DND-41 (cell line): ENCODE measurements at regions not wholly inside any gene's neighbourhood (a gene's known extent, or its start where the extent isn't known, plus 50 kb on each side); places are given as distances from the start of the nearest gene placed in this dataset.

Experiments used
- ATAC-seq: fragments of 200-7000 bp; cut with Tn5 transposase; 3 replicates; pipeline ENCODE4 v1.9.1; 2021; ENCODE audit warnings: low read depth; ENCODE audit not compliant: insufficient read depth
- DNase-seq: peaks from one replicate; pipeline ENCODE4 v3.0.0-alpha.2; 2020
- H2AFZ ChIP-seq: 2 replicates; pipeline ENCODE4 v1.6.0; 2012; ENCODE audit warnings: low read depth, low read length
- H3K27ac ChIP-seq: 2 replicates; pipeline ENCODE4 v1.5.1; 2012; ENCODE audit warnings: low read length, inconsistent platforms
- H3K27me3 ChIP-seq: fragments of 200-600 bp; sonication (generic); 2 replicates; pipeline ENCODE4 v1.6.0; 2012; ENCODE audit warnings: low read length, mild to moderate bottlenecking, inconsistent platforms; ENCODE audit not compliant: insufficient read depth, poor library complexity
- H3K36me3 ChIP-seq: 2 replicates; pipeline ENCODE4 v1.5.1; 2012; ENCODE audit warnings: low read length, inconsistent platforms; ENCODE audit not compliant: insufficient read depth
- H3K4me1 ChIP-seq: 2 replicates; pipeline ENCODE4 v1.5.1; 2012; ENCODE audit warnings: mild to moderate bottlenecking, low read length; ENCODE audit not compliant: insufficient read depth
- H3K4me2 ChIP-seq: 2 replicates; pipeline ENCODE4 v1.6.0; 2012; ENCODE audit warnings: mild to moderate bottlenecking, moderate library complexity, low read length, inconsistent platforms; ENCODE audit not compliant: insufficient read depth
- H3K4me3 ChIP-seq, 2 experiments: fragments of 200-600 bp in 1 of 2; shearing (Covaris generic) in 1 of 2; 2 replicates each; pipeline ENCODE4 v1.5.1; 2012 to 2016; ENCODE audit warnings: inconsistent platforms in 2 of 2, low read length in 2 of 2, mild to moderate bottlenecking in 2 of 2, low read depth in 1 of 2, moderate library complexity in 1 of 2
- H3K79me2 ChIP-seq: 2 replicates; pipeline ENCODE4 v1.6.0; 2012; ENCODE audit warnings: low read length, inconsistent platforms; ENCODE audit not compliant: insufficient read depth
- H3K9ac ChIP-seq: 2 replicates; pipeline ENCODE4 v1.6.0; 2012; ENCODE audit warnings: low read depth, mild to moderate bottlenecking, inconsistent platforms, low read length, moderate library complexity
- H3K9me3 ChIP-seq: 2 replicates; pipeline ENCODE4 v1.5.1; 2012; ENCODE audit warnings: low read length, moderate library complexity, mild to moderate bottlenecking, inconsistent platforms; ENCODE audit not compliant: insufficient read depth, severe bottlenecking
- H4K20me1 ChIP-seq: 2 replicates; pipeline ENCODE4 v1.6.0; 2012; ENCODE audit warnings: low read length; ENCODE audit not compliant: insufficient read depth
- CTCF ChIP-seq: IDR thresholded peaks from 2 replicates; pipeline ENCODE4 v1.5.1; 2012; ENCODE audit warnings: borderline replicate concordance, low read length, moderate library complexity, mild to moderate bottlenecking; ENCODE audit not compliant: poor library complexity, severe bottlenecking; ENCODE audit errors: extremely low read depth
- EZH2 ChIP-seq: IDR thresholded peaks from 3 replicates; pipeline ENCODE4 v1.6.1; 2012; ENCODE audit warnings: borderline replicate concordance, low read depth, mild to moderate bottlenecking, moderate library complexity, low read length, inconsistent platforms; ENCODE audit not compliant: severe bottlenecking

GRCh38 chr5:4232084-4232483 lies 636.5 kb downstream of the IRX1 start:
- H4K20me1 ChIP-seq, result no peaks in the 10 kb centered on the region

GRCh38 chr5:4233671-4234070 lies 638.0 kb downstream of the IRX1 start:
- TF ChIP-seq CTCF (peak; percentile 22), EZH2 (no peak)
- no peak overlapping the region for H3K9ac ChIP-seq
- no peaks in the 10 kb centered on the region for H3K27me3 ChIP-seq
- H2AFZ ChIP-seq, result no peak overlapping the region
- no peak for DNase-seq
- no peaks in the 10 kb centered on the region for H3K79me2 ChIP-seq
- no peaks in the 10 kb centered on the region for H4K20me1 ChIP-seq
- H3K4me3 ChIP-seq, result no peak overlapping the region
- ATAC-seq, result no peak
- no peaks in the 10 kb centered on the region for H3K36me3 ChIP-seq
- H3K9me3 ChIP-seq, result peaks cover 19% of the 10 kb centered on the region
- H3K4me2 ChIP-seq, result no peak overlapping the region
- no peak overlapping the region for H3K27ac ChIP-seq
- peaks cover 11% of the 10 kb centered on the region for H3K4me1 ChIP-seq

More at GRCh38 chr5:4232084-4232483, 636.5 kb downstream of the IRX1 start:
- Histone ChIP-seq H3K9me3 (peaks cover 19% of the 10 kb centered on the region), H3K27ac (no peak overlapping the region), H3K9ac (no peak overlapping the region), H3K4me2 (no peak overlapping the region), H3K4me1 (peaks cover 11% of the 10 kb centered on the region), H3K36me3 (no peaks in the 10 kb centered on the region), H3K27me3 (no peaks in the 10 kb centered on the region), H2AFZ (no peak overlapping the region; the same call in 1 of the 2 replicates), H3K4me3 (no peak overlapping the region), H3K79me2 (no peaks in the 10 kb centered on the region)
- ATAC-seq (no peak), DNase-seq (no peak)
- TF ChIP-seq CTCF (no peak), EZH2 (no peak)

- ATAC-seq, result no peak
- H3K4me2 ChIP-seq, result no peak overlapping the region
These were observed 648.0 kb downstream of the IRX1 start for GRCh38 chr5:4243479-4244264.

More at GRCh38 chr5:4243479-4244264, 648.0 kb downstream of the IRX1 start:
- TF ChIP-seq CTCF, result no peak
- no peak for TF ChIP-seq EZH2
- Histone ChIP-seq H4K20me1 (no peaks in the 10 kb centered on the region), H3K9me3 (no peaks in the 10 kb centered on the region), H2AFZ (no peak overlapping the region), H3K27ac (no peak overlapping the region), H3K27me3 (no peaks in the 10 kb centered on the region), H3K4me3 (no peak overlapping the region), H3K36me3 (no peaks in the 10 kb centered on the region), H3K79me2 (no peaks in the 10 kb centered on the region), H3K4me1 (0 out of 2 replicates have a peak, but pooled peaks cover 4% of the 10 kb centered on the region), H3K9ac (no peak overlapping the region)
- DNase-seq, result no peak
